Superior temporal gyrus (tissue), 1 donor: ENCODE measurements at regions not wholly inside any gene's neighbourhood (a gene's known extent, or its start where the extent isn't known, plus 50 kb on each side); places are given as distances from the start of the nearest gene placed in this dataset.
"Not testable (repeated sequence)": the region's sequence is repeated elsewhere in the genome, so short reads cannot be mapped to it uniquely, and the experiment has no call there.

Experiments
- DNase-seq: peaks from one replicate; pipeline ENCODE4 v3.0.0-alpha.2; 2016; ENCODE audit errors: extremely low spot score

DNA sequence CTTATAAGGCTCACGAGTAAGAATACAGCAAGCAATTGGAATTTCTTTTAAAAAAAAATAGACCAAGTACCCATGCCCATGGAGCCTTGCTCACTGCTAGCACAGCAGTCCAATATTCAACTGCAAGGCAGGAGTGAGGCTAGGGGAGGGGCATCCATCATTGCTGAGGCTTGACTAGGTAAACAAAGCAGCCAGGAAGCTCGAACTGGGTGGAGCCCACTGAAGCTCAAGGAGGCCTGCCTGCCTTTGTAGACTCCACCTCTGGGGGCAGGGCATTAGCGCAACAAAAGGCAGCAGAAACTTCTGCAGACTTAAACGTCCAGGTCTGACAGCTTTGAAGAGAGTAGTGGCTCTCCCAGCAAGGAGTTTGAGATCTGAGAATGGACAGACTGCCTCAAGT lies 84.0 kb upstream of the STEAP1 start:
- DNase-seq = not testable (repeated sequence)

DNA sequence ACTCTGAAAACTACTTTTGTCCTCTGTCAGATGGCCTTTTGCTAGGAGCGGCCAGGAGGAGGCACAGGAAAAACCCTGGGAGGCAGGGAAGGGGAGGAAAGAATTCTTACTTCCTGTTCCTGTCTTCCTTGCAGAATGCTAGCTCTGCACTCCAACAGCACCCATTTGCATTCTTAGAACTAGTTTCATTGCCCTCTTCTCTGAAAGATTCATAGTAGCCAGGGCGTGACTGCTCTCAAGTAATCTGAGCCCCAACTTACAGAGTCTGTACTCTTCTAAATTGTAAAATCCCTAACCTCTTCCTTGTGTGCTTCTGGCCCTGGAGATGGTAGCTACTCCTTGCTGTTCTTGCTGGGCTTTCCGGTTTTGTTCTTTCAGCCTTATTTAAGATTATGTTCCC lies 75.3 kb upstream of the STEAP1 start:
- DNase-seq = no peak

DNA sequence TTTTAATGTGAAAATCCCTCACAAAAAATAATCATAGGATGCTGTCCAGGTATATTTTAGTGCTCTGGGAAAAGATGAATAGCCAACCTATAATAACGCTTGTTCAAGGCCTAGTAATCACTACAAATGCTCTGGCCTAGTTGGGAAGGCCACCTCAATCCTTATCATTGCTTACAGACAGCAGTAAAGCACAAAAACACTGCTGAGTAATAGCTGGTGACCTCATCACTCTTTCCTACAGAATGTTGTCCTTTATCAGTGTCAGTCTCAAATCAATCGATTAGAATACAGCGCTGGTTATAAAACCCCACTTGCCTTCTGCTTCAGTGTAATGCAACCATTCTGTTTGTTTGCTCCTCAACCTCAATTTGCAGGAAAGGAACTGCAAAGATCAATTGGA lies 72.6 kb upstream of the STEAP1 start:
- DNase-seq = no peak

DNA sequence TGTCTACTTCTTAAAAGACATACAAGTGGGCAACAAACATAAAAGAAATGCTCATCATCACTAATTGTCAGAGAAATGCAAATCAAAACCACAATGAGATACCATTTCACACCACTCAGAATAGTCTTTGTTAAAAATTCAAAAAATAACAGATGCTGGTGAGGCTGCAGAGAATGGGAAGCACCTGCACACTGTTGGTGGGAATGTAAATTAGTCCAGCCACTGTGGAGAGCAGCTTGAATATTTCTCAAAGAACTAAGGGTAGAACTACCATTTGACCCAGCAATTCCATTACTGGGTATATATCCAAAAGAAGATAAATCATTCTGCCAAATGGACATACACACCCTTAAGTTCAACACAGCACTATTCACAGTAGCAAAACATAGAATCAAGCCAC lies 61.8 kb upstream of the STEAP1 start:
- DNase-seq = no peak

DNA sequence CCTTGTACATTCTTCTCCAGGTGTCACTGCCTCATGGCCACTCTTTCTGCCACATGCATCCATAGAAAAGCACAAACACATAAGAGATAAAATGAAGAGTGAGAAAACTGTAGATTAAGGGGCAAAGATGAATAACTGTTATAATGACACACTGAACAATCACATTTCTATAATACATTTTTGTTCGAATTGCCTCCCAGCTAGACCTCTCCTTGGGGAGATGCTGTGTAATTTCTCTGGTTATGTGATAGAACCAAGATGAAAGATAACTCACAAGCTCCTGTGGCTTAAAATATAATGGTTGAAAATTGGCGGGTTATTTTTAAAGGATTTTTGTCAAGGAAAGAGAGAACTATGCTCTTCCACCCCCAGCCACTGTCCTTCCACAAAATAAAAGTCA lies 60.2 kb upstream of the STEAP1 start:
- no peak for DNase-seq
